Endothelial cell of umbilical vein (primary cell): ENCODE measurements at regions not wholly inside any gene's neighbourhood (a gene's known extent, or its start where the extent isn't known, plus 50 kb on each side); places are given as distances from the start of the nearest gene placed in this dataset.

Experiments used
- BruUV-seq: library from RNA; stranded (reverse); fragments of 400-500 nt; replicated peaks from 2 replicates; lab custom pipeline; 2021; lab: Mats Ljungman, UMichigan
- CTCF ChIA-PET: fragments of 300-600, 350-600 bp; sonication (Branson Sonifier 250); formaldehyde crosslinking; loops from one replicate; lab custom pipeline; 2021; ENCODE audit warnings: antibody characterized with exemption, inconsistent platforms; lab: Charles Lee
- POLR2A ChIA-PET: fragments of 300-600, 350-600 bp; sonication (Branson Sonifier 250); formaldehyde crosslinking; loops from one replicate; lab custom pipeline; 2021; ENCODE audit warnings: antibody characterized with exemption, inconsistent platforms; lab: Charles Lee
- DNase-seq: peaks from one replicate; pipeline ENCODE4 v3.0.0-alpha.2; 2011; ENCODE audit warnings: low read depth, low spot score
- FAIRE-seq: peaks from 2 replicates; lab custom pipeline; 2011; peaks lifted over from hg19 to GRCh38; lab: Jason Lieb, UNC
- H2AFZ ChIP-seq: 2 replicates; pipeline ENCODE4 v1.6.0; 2012; ENCODE audit warnings: low read depth, low read length, control low read depth, inconsistent platforms
- H3K27ac ChIP-seq: 2 replicates; pipeline ENCODE4 v1.5.1; 2011; ENCODE audit warnings: low read depth, mild to moderate bottlenecking, control low read depth, low read length, moderate library complexity; ENCODE audit not compliant: insufficient read depth
- H3K27me3 ChIP-seq, 2 experiments: 2 replicates each; pipeline versions ENCODE4 v1.6.0 to v1.6.1; 2011; ENCODE audit warnings: low read length in 2 of 2, mixed read lengths in 1 of 2; ENCODE audit not compliant: control insufficient read depth in 2 of 2, insufficient read depth in 2 of 2
- H3K36me3 ChIP-seq, 2 experiments: 2 replicates in 1 of 2; 3 replicates in 1 of 2; pipeline ENCODE4 v1.5.1; 2011; ENCODE audit warnings: low read length in 2 of 2, mild to moderate bottlenecking in 1 of 2, moderate library complexity in 1 of 2; ENCODE audit not compliant: control insufficient read depth in 2 of 2, insufficient read depth in 2 of 2; ENCODE audit errors: extremely low read depth in 1 of 2
- H3K4me1 ChIP-seq: 3 replicates; pipeline ENCODE4 v1.5.1; 2011; ENCODE audit warnings: mild to moderate bottlenecking, low read length; ENCODE audit not compliant: control insufficient read depth, insufficient read depth; ENCODE audit errors: extremely low read depth
- H3K4me2 ChIP-seq: 2 replicates; pipeline ENCODE4 v1.6.1; 2011; ENCODE audit warnings: low read length, control low read depth, mixed read lengths; ENCODE audit not compliant: insufficient read depth
- H3K4me3 ChIP-seq, 3 experiments: fragments of 200-600 bp in 1 of 3; sonication (generic), shearing (Covaris generic) in 1 of 3; replicated peaks in 1 of 3; 2 replicates each; pipeline ENCODE4 v1.5.1; 2011 to 2016; ENCODE audit warnings: control low read depth in 3 of 3, low read length in 3 of 3, mild to moderate bottlenecking in 2 of 3, inconsistent platforms in 1 of 3, low read depth in 1 of 3, moderate library complexity in 1 of 3; ENCODE audit not compliant: insufficient read depth in 1 of 3
- H3K79me2 ChIP-seq: 2 replicates; pipeline ENCODE4 v1.6.0; 2012; ENCODE audit warnings: low read length, inconsistent platforms; ENCODE audit not compliant: control insufficient read depth, insufficient read depth
- H3K9ac ChIP-seq: replicated peaks from 2 replicates; pipeline ENCODE3; 2011; ENCODE audit warnings: low read length, control low read depth; ENCODE audit not compliant: insufficient read depth; ENCODE audit errors: extremely low read depth
- H3K9me1 ChIP-seq: replicated peaks from 3 replicates; pipeline ENCODE4 v1.6.0; 2011; ENCODE audit warnings: mild to moderate bottlenecking, low read length; ENCODE audit not compliant: control insufficient read depth, insufficient read depth; ENCODE audit errors: extremely low read depth
- H3K9me3 ChIP-seq: replicated peaks from 2 replicates; pipeline ENCODE4 v1.5.1; 2012; ENCODE audit warnings: low read length, inconsistent platforms; ENCODE audit not compliant: control insufficient read depth, insufficient read depth
- H4K20me1 ChIP-seq: replicated peaks from 2 replicates; pipeline ENCODE3; 2011; ENCODE audit warnings: mild to moderate bottlenecking, low read length; ENCODE audit not compliant: control insufficient read depth, insufficient read depth; ENCODE audit errors: extremely low read depth
- EZH2 ChIP-seq: IDR thresholded peaks from 2 replicates; pipeline ENCODE4 v1.6.1; 2012; ENCODE audit warnings: borderline replicate concordance, low read depth, mild to moderate bottlenecking, moderate library complexity, low read length, inconsistent platforms; ENCODE audit not compliant: severe bottlenecking
- FOS ChIP-seq: IDR thresholded peaks from 2 replicates; pipeline ENCODE4 v1.6.1; 2011; ENCODE audit warnings: mild to moderate bottlenecking, low read length, moderate library complexity, borderline replicate concordance; ENCODE audit not compliant: insufficient read depth
- GATA2 ChIP-seq: IDR thresholded peaks from 2 replicates; pipeline ENCODE4 v1.7.0; 2011; ENCODE audit warnings: low read depth, mild to moderate bottlenecking, moderate library complexity, mixed read lengths, low read length; ENCODE audit not compliant: insufficient read length, insufficient read depth
- JUN ChIP-seq: IDR thresholded peaks from 2 replicates; pipeline ENCODE4 v1.6.1; 2011; ENCODE audit warnings: borderline replicate concordance, low read depth; ENCODE audit not compliant: insufficient read length, insufficient read depth
- MYC ChIP-seq: IDR thresholded peaks from one replicate; pipeline ENCODE4 v1.6.1; 2011; ENCODE audit warnings: mild to moderate bottlenecking, low read depth, low read length
- POLR2A ChIP-seq: IDR thresholded peaks from 2 replicates; pipeline ENCODE4 v1.6.1; 2012; ENCODE audit warnings: low read depth, mild to moderate bottlenecking, control low read depth, low read length
- POLR2AphosphoS5 ChIP-seq: IDR thresholded peaks from 2 replicates; pipeline ENCODE4 v1.6.1; 2012; ENCODE audit warnings: low read depth, mild to moderate bottlenecking, control low read depth, low read length, moderate library complexity; ENCODE audit not compliant: insufficient read depth
- dilution Hi-C: fragments of 300-500 bp; cut with MboI; formaldehyde crosslinking; loops from one replicate; pipeline ENCODE4 v1.15.0; 2019; ENCODE audit warnings: low sequenced_read_pairs; ENCODE audit not compliant: extremely low pct_ligation_motif_present
- intact Hi-C: fragments of 100-400 bp; cut with micrococcal nuclease; formaldehyde crosslinking; loops from one replicate; pipeline ENCODE4 v1.10.0; 2022
- TF ChIP-seq, protein P1 (sequence below), 2 donors: IDR thresholded peaks; 1 replicate in 1 of 2; 2 replicates in 1 of 2; pipeline ENCODE4 v1.5.1; 2011; ENCODE audit warnings: low read length in 2 of 2, mild to moderate bottlenecking in 2 of 2, moderate library complexity in 2 of 2, control low read depth in 1 of 2, inconsistent platforms in 1 of 2, low read depth in 1 of 2; ENCODE audit not compliant: insufficient read depth in 1 of 2; ENCODE audit errors: extremely low read depth in 1 of 2
- TF ChIP-seq, protein P2 (sequence below): IDR thresholded peaks from 2 replicates; pipeline ENCODE4 v1.6.1; 2011; ENCODE audit not compliant: insufficient read depth, insufficient read length

DNA sequence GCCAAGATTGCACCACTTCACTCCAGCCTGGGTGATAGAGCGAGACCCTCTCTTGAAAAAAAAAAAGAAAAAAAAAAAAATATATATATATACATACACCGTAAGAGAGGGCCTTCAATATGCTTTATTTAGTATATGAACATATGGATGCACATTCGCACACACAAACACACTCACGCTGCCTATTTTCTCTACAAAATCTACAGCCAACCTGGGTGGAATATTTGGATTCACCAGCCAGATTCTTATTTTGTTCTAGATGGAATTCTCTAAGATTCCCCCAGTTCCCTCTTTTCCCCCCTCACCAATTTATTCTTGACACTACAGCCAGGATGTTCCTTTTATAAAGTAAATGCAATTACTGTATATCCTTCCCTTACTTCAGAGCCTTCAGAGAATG lies 131.6 kb downstream of the TM2D1 start:
- TF ChIP-seq GATA2 (no peak), EZH2 (no peak), POLR2A (no peak), JUN (no peak), FOS (no peak), MYC (no peak), POLR2AphosphoS5 (no peak)
- TF ChIP-seq, protein P1, sequence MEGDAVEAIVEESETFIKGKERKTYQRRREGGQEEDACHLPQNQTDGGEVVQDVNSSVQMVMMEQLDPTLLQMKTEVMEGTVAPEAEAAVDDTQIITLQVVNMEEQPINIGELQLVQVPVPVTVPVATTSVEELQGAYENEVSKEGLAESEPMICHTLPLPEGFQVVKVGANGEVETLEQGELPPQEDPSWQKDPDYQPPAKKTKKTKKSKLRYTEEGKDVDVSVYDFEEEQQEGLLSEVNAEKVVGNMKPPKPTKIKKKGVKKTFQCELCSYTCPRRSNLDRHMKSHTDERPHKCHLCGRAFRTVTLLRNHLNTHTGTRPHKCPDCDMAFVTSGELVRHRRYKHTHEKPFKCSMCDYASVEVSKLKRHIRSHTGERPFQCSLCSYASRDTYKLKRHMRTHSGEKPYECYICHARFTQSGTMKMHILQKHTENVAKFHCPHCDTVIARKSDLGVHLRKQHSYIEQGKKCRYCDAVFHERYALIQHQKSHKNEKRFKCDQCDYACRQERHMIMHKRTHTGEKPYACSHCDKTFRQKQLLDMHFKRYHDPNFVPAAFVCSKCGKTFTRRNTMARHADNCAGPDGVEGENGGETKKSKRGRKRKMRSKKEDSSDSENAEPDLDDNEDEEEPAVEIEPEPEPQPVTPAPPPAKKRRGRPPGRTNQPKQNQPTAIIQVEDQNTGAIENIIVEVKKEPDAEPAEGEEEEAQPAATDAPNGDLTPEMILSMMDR (IDR thresholded peaks at IDR 0.05; ENCODE audit: extremely low read depth in 1 of 2, insufficient read depth in 1 of 2, low read depth in 1 of 2, low read length in 2 of 2) = no peak
- TF ChIP-seq, protein P2, sequence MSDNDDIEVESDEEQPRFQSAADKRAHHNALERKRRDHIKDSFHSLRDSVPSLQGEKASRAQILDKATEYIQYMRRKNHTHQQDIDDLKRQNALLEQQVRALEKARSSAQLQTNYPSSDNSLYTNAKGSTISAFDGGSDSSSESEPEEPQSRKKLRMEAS = no peak
- Histone ChIP-seq H3K36me3 (no peaks in the 10 kb centered on the region), H2AFZ (no peak overlapping the region), H3K27ac (no peak overlapping the region), H3K4me2 (no peak overlapping the region), H3K4me1 (no peaks in the 10 kb centered on the region), H3K79me2 (no peaks in the 10 kb centered on the region), H3K9me1 (no peaks in the 10 kb centered on the region), H3K4me3 (no peak overlapping the region), H3K9me3 (no peaks in the 10 kb centered on the region), H4K20me1 (no peaks in the 10 kb centered on the region), H3K9ac (no peak overlapping the region), H3K27me3 (no peaks in the 10 kb centered on the region)
- BruUV-seq = no TSS peak
- dilution Hi-C loops (no loop called here), intact Hi-C loops (no loop called here)
- FAIRE-seq = no peak
- no peak for DNase-seq
- POLR2A ChIA-PET = interaction anchor here (0.7 kb wide), 1 partner anchor 614 kb away, joined by 4 read pairs; no protein-coding TSS in a partner anchor
- CTCF ChIA-PET = interaction anchor here (1.1 to 3.2 kb wide), 3 partner anchors 10 to 260 kb away, joined by 3 to 12 read pairs (median 7); no protein-coding TSS in a partner anchor
